Common myeloid progenitor, CD34-positive (primary cell): ENCODE measurements at regions not wholly inside any gene's neighbourhood (a gene's known extent, or its start where the extent isn't known, plus 50 kb on each side); places are given as distances from the start of the nearest gene placed in this dataset.

Experiments
- CTCF ChIA-PET: fragments of 350-600 bp; sonication (Branson Sonifier 250); formaldehyde crosslinking; loops from one replicate; lab custom pipeline; 2021; ENCODE audit warnings: antibody characterized with exemption; lab: Charles Lee
- POLR2A ChIA-PET: fragments of 350-600 bp; sonication (Branson Sonifier 250); formaldehyde crosslinking; loops from one replicate; lab custom pipeline; 2021; ENCODE audit warnings: antibody characterized with exemption; lab: Charles Lee
- DNase-seq, 3 donors: peaks; one replicate each; pipeline versions ENCODE4 v3.0.0 to v3.0.0-alpha.2; 2013
- H3K27ac ChIP-seq, 2 experiments: 1 replicate in 1 of 2; 2 replicates in 1 of 2; pipeline ENCODE4 v1.7.0; 2013; ENCODE audit warnings: inconsistent platforms in 2 of 2, low read length in 2 of 2, mild to moderate bottlenecking in 2 of 2, low read depth in 1 of 2, moderate library complexity in 1 of 2; ENCODE audit not compliant: severe bottlenecking in 2 of 2, insufficient read depth in 1 of 2, poor library complexity in 1 of 2
- H3K27me3 ChIP-seq, 5 experiments: replicated peaks in 2 of 5; 1 replicate in 3 of 5; 2 replicates in 2 of 5; pipeline versions ENCODE4 v1.6.1 to v1.7.0; 2013; ENCODE audit warnings: low read length in 4 of 5, mild to moderate bottlenecking in 2 of 5, moderate library complexity in 2 of 5, inconsistent platforms in 1 of 5; ENCODE audit not compliant: insufficient read depth in 5 of 5, control insufficient read depth in 4 of 5
- H3K36me3 ChIP-seq, 4 experiments: 1 replicate in 2 of 4; 2 replicates in 2 of 4; pipeline versions ENCODE4 v1.6.1 to v1.7.0; 2013; ENCODE audit warnings: low read length in 3 of 4, control low read depth in 1 of 4, mild to moderate bottlenecking in 1 of 4; ENCODE audit not compliant: control insufficient read depth in 4 of 4, insufficient read depth in 4 of 4
- H3K4me1 ChIP-seq, 4 experiments: 1 replicate in 3 of 4; 2 replicates in 1 of 4; pipeline versions ENCODE4 v1.6.1 to v1.7.1; 2013; ENCODE audit warnings: low read length in 3 of 4, mild to moderate bottlenecking in 3 of 4, control low read depth in 1 of 4, inconsistent platforms in 1 of 4, moderate library complexity in 1 of 4; ENCODE audit not compliant: control insufficient read depth in 4 of 4, insufficient read depth in 4 of 4; ENCODE audit errors: control extremely low read depth in 1 of 4
- H3K4me3 ChIP-seq, 7 experiments: 1 replicate in 4 of 7; 2 replicates in 3 of 7; pipeline versions ENCODE4 v1.5.1 to v1.7.0; 2013; ENCODE audit warnings: mild to moderate bottlenecking in 7 of 7, low read length in 6 of 7, moderate library complexity in 6 of 7, inconsistent platforms in 2 of 7, low read depth in 2 of 7, control low read depth in 1 of 7; ENCODE audit not compliant: insufficient read depth in 4 of 7, control insufficient read depth in 1 of 7; ENCODE audit errors: extremely low read depth in 1 of 7
- H3K9me3 ChIP-seq, 5 experiments: 1 replicate in 4 of 5; 2 replicates in 1 of 5; pipeline versions ENCODE4 v1.6.1 to v1.7.1; 2013; ENCODE audit warnings: low read length in 4 of 5, mild to moderate bottlenecking in 2 of 5, inconsistent platforms in 1 of 5, low read depth in 1 of 5, moderate library complexity in 1 of 5; ENCODE audit not compliant: control insufficient read depth in 4 of 5, insufficient read depth in 2 of 5; ENCODE audit errors: control extremely low read depth in 1 of 5
- WGBS: methylation state at CpG from one replicate; pipeline ENCODE4 v1.1.5; 2013; ENCODE audit not compliant: insufficient coverage; 5-methylcytosine and 5-hydroxymethylcytosine counted together

- 96% methylated on average over 15 of the region's 16 CpGs for WGBS
- no peak overlapping the region for H3K4me3 ChIP-seq
- ChIA-PET POLR2A (interaction anchor here (0.9 kb wide), 1 partner anchor 117 kb away, joined by 3 read pairs; no protein-coding TSS in a partner anchor), CTCF (interaction anchor here (1.9 kb wide), 1 partner anchor 34 kb away, joined by 5 read pairs; no protein-coding TSS in a partner anchor)
- H3K36me3 ChIP-seq = peaks cover 12 to 88% (median 59%) of the 10 kb centered on the region in 4 experiments
- no peak overlapping the region for H3K27ac ChIP-seq
- no peak for DNase-seq
- no peaks in the 10 kb centered on the region for H3K27me3 ChIP-seq
- no peaks in the 10 kb centered on the region for H3K9me3 ChIP-seq
- H3K4me1 ChIP-seq = no peaks in the 10 kb centered on the region
Measured at GRCh38 chr12:124422142-124422569, 127.3 kb downstream of the RFLNA start.

GRCh38 chr12:124420996-124421674 lies 126.2 kb downstream of the RFLNA start:
- CTCF ChIA-PET = interaction anchor here (0.8 to 1.9 kb wide), 4 partner anchors 12 to 344 kb away, joined by 3 to 5 read pairs (median 3); no protein-coding TSS in a partner anchor
- POLR2A ChIA-PET = interaction anchor here (0.9 kb wide), 1 partner anchor 116 kb away, joined by 3 read pairs; no protein-coding TSS in a partner anchor
- Histone ChIP-seq H3K4me1 (no peaks in the 10 kb centered on the region), H3K27me3 (no peaks in the 10 kb centered on the region), H3K36me3 (peaks cover 10 to 84% (median 56%) of the 10 kb centered on the region in 4 experiments), H3K9me3 (no peaks in the 10 kb centered on the region), H3K27ac (no peak overlapping the region), H3K4me3 (no peak overlapping the region)
- 98% methylated on average over 18 of the region's 20 CpGs for WGBS
- no peak for DNase-seq

GRCh38 chr12:124420041-124420995 lies 125.4 kb downstream of the RFLNA start:
- Histone ChIP-seq H3K36me3 (peaks cover 7 to 79% (median 53%) of the 10 kb centered on the region in 4 experiments), H3K4me1 (no peaks in the 10 kb centered on the region), H3K27ac (no peak overlapping the region), H3K9me3 (no peaks in the 10 kb centered on the region), H3K27me3 (no peaks in the 10 kb centered on the region), H3K4me3 (no peak overlapping the region)
- ChIA-PET POLR2A (interaction anchor here (0.6 kb wide), 1 partner anchor 513 kb away, joined by 3 read pairs; no protein-coding TSS in a partner anchor), CTCF (interaction anchor here (0.8 to 1.9 kb wide), 5 partner anchors 11 to 345 kb away, joined by 3 to 5 read pairs (median 3); no protein-coding TSS in a partner anchor)
- DNase-seq = no peak
- 95% methylated on average over 28 of the region's 28 CpGs for WGBS

- no peaks in the 10 kb centered on the region for H3K27me3 ChIP-seq
- H3K9me3 ChIP-seq = no peaks in the 10 kb centered on the region
- DNase-seq = peak in 1 of 3 donors; percentile 8
- H3K36me3 ChIP-seq = peaks cover 7 to 80% (median 55%) of the 10 kb centered on the region in 4 experiments
- ChIA-PET CTCF (interaction anchor here (1.0 to 1.6 kb wide), 3 partner anchors 9 to 18 kb away, joined by 3 to 4 read pairs (median 4); no protein-coding TSS in a partner anchor), POLR2A (no interaction called here)
- WGBS = 95% methylated on average over 16 of the region's 21 CpGs
- no peak overlapping the region for H3K27ac ChIP-seq
- H3K4me1 ChIP-seq = no peaks in the 10 kb centered on the region
- no peak overlapping the region for H3K4me3 ChIP-seq
Measured at GRCh38 chr12:124419292-124420040, 124.6 kb downstream of the RFLNA start.

GRCh38 chr12:124418791-124419190 lies 123.9 kb downstream of the RFLNA start:
- no peak for DNase-seq
- 91% methylated on average over 13 of the region's 15 CpGs for WGBS
- Histone ChIP-seq H3K27me3 (no peaks in the 10 kb centered on the region), H3K36me3 (peaks cover 6 to 80% (median 52%) of the 10 kb centered on the region in 4 experiments), H3K4me3 (no peak overlapping the region), H3K4me1 (no peaks in the 10 kb centered on the region), H3K27ac (no peak overlapping the region), H3K9me3 (no peaks in the 10 kb centered on the region)
- CTCF ChIA-PET = interaction anchor here (1.0 to 1.6 kb wide), 3 partner anchors 9 to 18 kb away, joined by 3 to 4 read pairs (median 4); no protein-coding TSS in a partner anchor
- POLR2A ChIA-PET = no interaction called here

GRCh38 chr12:124418156-124418555 lies 123.3 kb downstream of the RFLNA start:
- H3K27ac ChIP-seq = no peak overlapping the region
- DNase-seq = no peak
- no peaks in the 10 kb centered on the region for H3K9me3 ChIP-seq
- ChIA-PET CTCF (interaction anchor here (1.6 kb wide), 1 partner anchor 10 kb away, joined by 4 read pairs; no protein-coding TSS in a partner anchor), POLR2A (no interaction called here)
- no peaks in the 10 kb centered on the region for H3K27me3 ChIP-seq
- H3K36me3 ChIP-seq = peaks cover 6 to 74% (median 48%) of the 10 kb centered on the region in 4 experiments
- H3K4me1 ChIP-seq = no peaks in the 10 kb centered on the region
- no peak overlapping the region for H3K4me3 ChIP-seq
- 97% methylated on average over 12 of the region's 13 CpGs for WGBS
